ENCODE measurements at regions not wholly inside any gene's neighbourhood (a gene's known extent, or its start where the extent isn't known, plus 50 kb on each side); places are given as distances from the start of the nearest gene placed in this dataset.

GRCh38 chr2:38212312-38212711 is 136.4 kb upstream of the CYP1B1 start:
- H3K79me1 ChIP-seq (ENCODE audit: low read depth, low read length), result no peaks in the 10 kb centered on the region
- no CpG with 5 or more reads among the region's 2 CpGs for WGBS, 2 donors (ENCODE audit: extremely low coverage in 2 of 2, insufficient read length in 2 of 2, insufficient replicate concordance in 1 of 2)

GRCh38 chr2:38207168-38207567 is 131.2 kb upstream of the CYP1B1 start:
- Histone ChIP-seq H3K9ac (ENCODE audit: low read depth, low read length, poor library complexity) (no peak overlapping the region), H3K27ac (replicated peaks; ENCODE audit: low read length) (no peak overlapping the region), H4K8ac (ENCODE audit: low read depth, low read length) (no peak overlapping the region), H2AFZ (ENCODE audit: low read length) (no peak overlapping the region), H3K4me3 (ENCODE audit: low read length in 2 of 2) (no peak overlapping the region), H3K4me2 (ENCODE audit: insufficient read depth, low read length, poor library complexity, severe bottlenecking) (no peak overlapping the region), H3K23ac (ENCODE audit: low read depth, low read length, poor library complexity) (no peak overlapping the region), H2AK5ac (ENCODE audit: low read depth, low read length) (no peak overlapping the region), H3K4me1 (ENCODE audit: control insufficient read depth in 2 of 2, insufficient read depth in 1 of 2, low read depth in 1 of 2, low read length in 2 of 2) (peaks cover 4 to 9% of the 10 kb centered on the region in 2 donors), H3K36me3 (replicated peaks in 1 of 2; ENCODE audit: control insufficient read depth in 2 of 2, insufficient read depth in 2 of 2, low read length in 2 of 2) (no peaks in the 10 kb centered on the region), H4K91ac (ENCODE audit: low read depth, low read length, poor library complexity) (no peak overlapping the region), H3K4ac (ENCODE audit: low read length) (no peak overlapping the region), H3K79me1 (ENCODE audit: low read depth, low read length) (no peaks in the 10 kb centered on the region), H2BK120ac (ENCODE audit: low read depth, low read length) (no peak overlapping the region), H3K14ac (ENCODE audit: low read length) (no peak overlapping the region), H2BK5ac (ENCODE audit: low read length) (no peak overlapping the region), H3K18ac (ENCODE audit: low read length) (no peak overlapping the region), H2BK12ac (ENCODE audit: low read length) (no peak overlapping the region), H3K9me3 (replicated peaks in 1 of 2; ENCODE audit: control insufficient read depth in 2 of 2, insufficient read depth in 1 of 2, low read depth in 1 of 2, low read length in 2 of 2) (peaks cover 0 to under 1% of the 10 kb centered on the region in 2 donors), H3K27me3 (ENCODE audit: control insufficient read depth in 3 of 3, insufficient read depth in 3 of 3, low read depth in 1 of 3, low read length in 3 of 3) (no peaks in the 10 kb centered on the region), H2BK15ac (ENCODE audit: low read length) (no peak overlapping the region)
- no CpG with 5 or more reads among the region's 1 CpG for whole genome bisulfite sequencing, 2 donors (ENCODE audit: extremely low coverage in 2 of 2, insufficient read length in 2 of 2, insufficient replicate concordance in 1 of 2)
- no peak for DNase-seq (ENCODE audit: low spot score)

More at GRCh38 chr2:38212312-38212711, 136.4 kb upstream of the CYP1B1 start:
- Histone ChIP-seq H3K9ac (ENCODE audit: low read depth, low read length, poor library complexity) (no peak overlapping the region), H2BK5ac (ENCODE audit: low read length) (no peak overlapping the region), H3K4me2 (ENCODE audit: insufficient read depth, low read length, poor library complexity, severe bottlenecking) (no peak overlapping the region), H3K4ac (ENCODE audit: low read length) (no peak overlapping the region), H2BK120ac (ENCODE audit: low read depth, low read length) (no peak overlapping the region), H2AFZ (ENCODE audit: low read length) (no peak overlapping the region), H2BK12ac (ENCODE audit: low read length) (no peak overlapping the region), H3K18ac (ENCODE audit: low read length) (no peak overlapping the region), H3K27ac (replicated peaks; ENCODE audit: low read length) (no peak overlapping the region), H3K23ac (ENCODE audit: low read depth, low read length, poor library complexity) (no peak overlapping the region), H4K8ac (ENCODE audit: low read depth, low read length) (no peak overlapping the region), H3K4me3 (ENCODE audit: low read length in 2 of 2) (no peak overlapping the region), H3K14ac (ENCODE audit: low read length) (no peak overlapping the region), H3K9me3 (replicated peaks in 1 of 2; ENCODE audit: control insufficient read depth in 2 of 2, insufficient read depth in 1 of 2, low read depth in 1 of 2, low read length in 2 of 2) (peaks cover 0 to 5% of the 10 kb centered on the region in 2 donors), H2AK5ac (ENCODE audit: low read depth, low read length) (no peak overlapping the region), H4K91ac (ENCODE audit: low read depth, low read length, poor library complexity) (no peak overlapping the region), H3K36me3 (replicated peaks in 1 of 2; ENCODE audit: control insufficient read depth in 2 of 2, insufficient read depth in 2 of 2, low read length in 2 of 2) (no peaks in the 10 kb centered on the region), H2BK15ac (ENCODE audit: low read length) (no peak overlapping the region), H3K27me3 (ENCODE audit: control insufficient read depth in 3 of 3, insufficient read depth in 3 of 3, low read depth in 1 of 3, low read length in 3 of 3) (no peaks in the 10 kb centered on the region), H3K4me1 (ENCODE audit: control insufficient read depth in 2 of 2, insufficient read depth in 1 of 2, low read depth in 1 of 2, low read length in 2 of 2) (peaks cover 2 to 16% of the 10 kb centered on the region in 2 donors)
- no peak for DNase-seq (ENCODE audit: low spot score)

GRCh38 chr2:38203446-38203810 is 127.5 kb upstream of the CYP1B1 start:
- no peak overlapping the region for H3K4me3 ChIP-seq (ENCODE audit: low read length in 2 of 2)
- no peaks in the 10 kb centered on the region for H3K9me3 ChIP-seq (replicated peaks in 1 of 2; ENCODE audit: control insufficient read depth in 2 of 2, insufficient read depth in 1 of 2, low read depth in 1 of 2, low read length in 2 of 2)
- no peak overlapping the region for H3K27ac ChIP-seq (replicated peaks; ENCODE audit: low read length)
- no peak for DNase-seq (ENCODE audit: low spot score)
- H3K4me1 ChIP-seq (ENCODE audit: control insufficient read depth in 2 of 2, insufficient read depth in 1 of 2, low read depth in 1 of 2, low read length in 2 of 2), result peaks cover 4 to 10% of the 10 kb centered on the region in 2 donors
- H4K91ac ChIP-seq (ENCODE audit: low read depth, low read length, poor library complexity), result no peak overlapping the region
- H2BK15ac ChIP-seq (ENCODE audit: low read length), result no peak overlapping the region
- peak overlapping the region; percentile 75 for H2AFZ ChIP-seq (ENCODE audit: low read length)
- H2BK12ac ChIP-seq (ENCODE audit: low read length), result no peak overlapping the region
- no peak overlapping the region for H4K8ac ChIP-seq (ENCODE audit: low read depth, low read length)
- H3K36me3 ChIP-seq (replicated peaks in 1 of 2; ENCODE audit: control insufficient read depth in 2 of 2, insufficient read depth in 2 of 2, low read length in 2 of 2), result no peaks in the 10 kb centered on the region
- H3K14ac ChIP-seq (ENCODE audit: low read length), result no peak overlapping the region
- H2BK5ac ChIP-seq (ENCODE audit: low read length), result no peak overlapping the region
- no peaks in the 10 kb centered on the region for H3K27me3 ChIP-seq (ENCODE audit: control insufficient read depth in 3 of 3, insufficient read depth in 3 of 3, low read depth in 1 of 3, low read length in 3 of 3)
- no peak overlapping the region for H3K18ac ChIP-seq (ENCODE audit: low read length)
- no peak overlapping the region for H3K4ac ChIP-seq (ENCODE audit: low read length)
- no peaks in the 10 kb centered on the region for H3K79me1 ChIP-seq (ENCODE audit: low read depth, low read length)
- no peak overlapping the region for H2AK5ac ChIP-seq (ENCODE audit: low read depth, low read length)
- WGBS, 2 donors (ENCODE audit: extremely low coverage in 2 of 2, insufficient read length in 2 of 2, insufficient replicate concordance in 1 of 2), result no CpG with 5 or more reads among the region's 9 CpGs
- no peak overlapping the region for H3K9ac ChIP-seq (ENCODE audit: low read depth, low read length, poor library complexity)
- no peak overlapping the region for H2BK120ac ChIP-seq (ENCODE audit: low read depth, low read length)
- H3K23ac ChIP-seq (ENCODE audit: low read depth, low read length, poor library complexity), result no peak overlapping the region
- no peak overlapping the region for H3K4me2 ChIP-seq (ENCODE audit: insufficient read depth, low read length, poor library complexity, severe bottlenecking)

GRCh38 chr2:38202713-38203445 is 126.9 kb upstream of the CYP1B1 start:
- H3K36me3 ChIP-seq (replicated peaks in 1 of 2; ENCODE audit: control insufficient read depth in 2 of 2, insufficient read depth in 2 of 2, low read length in 2 of 2), result no peaks in the 10 kb centered on the region
- H3K18ac ChIP-seq (ENCODE audit: low read length), result no peak overlapping the region
- no peak overlapping the region for H2BK12ac ChIP-seq (ENCODE audit: low read length)
- H3K4me3 ChIP-seq (ENCODE audit: low read length in 2 of 2), result peak overlapping the region in 1 of 2 donors; percentile 9
- H2BK15ac ChIP-seq (ENCODE audit: low read length), result no peak overlapping the region
- no peak overlapping the region for H3K23ac ChIP-seq (ENCODE audit: low read depth, low read length, poor library complexity)
- no peaks in the 10 kb centered on the region for H3K27me3 ChIP-seq (ENCODE audit: control insufficient read depth in 3 of 3, insufficient read depth in 3 of 3, low read depth in 1 of 3, low read length in 3 of 3)
- no peak overlapping the region for H2AK5ac ChIP-seq (ENCODE audit: low read depth, low read length)
- H2BK5ac ChIP-seq (ENCODE audit: low read length), result no peak overlapping the region
- H4K8ac ChIP-seq (ENCODE audit: low read depth, low read length), result no peak overlapping the region
- H3K79me1 ChIP-seq (ENCODE audit: low read depth, low read length), result no peaks in the 10 kb centered on the region
- H3K27ac ChIP-seq (replicated peaks; ENCODE audit: low read length), result peak overlapping the region; percentile 37
- H3K9me3 ChIP-seq (replicated peaks in 1 of 2; ENCODE audit: control insufficient read depth in 2 of 2, insufficient read depth in 1 of 2, low read depth in 1 of 2, low read length in 2 of 2), result no peaks in the 10 kb centered on the region
- H3K4me2 ChIP-seq (ENCODE audit: insufficient read depth, low read length, poor library complexity, severe bottlenecking), result no peak overlapping the region
- H2AFZ ChIP-seq (ENCODE audit: low read length), result peak overlapping the region; percentile 75
- peaks cover 4 to 10% of the 10 kb centered on the region in 2 donors for H3K4me1 ChIP-seq (ENCODE audit: control insufficient read depth in 2 of 2, insufficient read depth in 1 of 2, low read depth in 1 of 2, low read length in 2 of 2)
- H4K91ac ChIP-seq (ENCODE audit: low read depth, low read length, poor library complexity), result no peak overlapping the region
- H3K14ac ChIP-seq (ENCODE audit: low read length), result no peak overlapping the region
- no peak overlapping the region for H3K4ac ChIP-seq (ENCODE audit: low read length)
- H3K9ac ChIP-seq (ENCODE audit: low read depth, low read length, poor library complexity), result no peak overlapping the region
- no peak overlapping the region for H2BK120ac ChIP-seq (ENCODE audit: low read depth, low read length)
- DNase-seq (ENCODE audit: low spot score), result no peak
- WGBS, 2 donors (ENCODE audit: extremely low coverage in 2 of 2, insufficient read length in 2 of 2, insufficient replicate concordance in 1 of 2), result no CpG with 5 or more reads among the region's 14 CpGs

Measured in neuronal stem cell (in vitro differentiated cells).